ENCODE measurements at regions not wholly inside any gene's neighbourhood (a gene's known extent, or its start where the extent isn't known, plus 50 kb on each side); places are given as distances from the start of the nearest gene placed in this dataset.

- 51 to 67% methylated on average over 4 to 5 of the region's 5 CpGs for WGBS, 2 donors (ENCODE audit: low coverage in 1 of 2)
- H3K4me1 ChIP-seq, result peaks cover 0 to 11% (median 7%) of the 10 kb centered on the region in 4 donors
- no peaks in the 10 kb centered on the region for H3K27me3 ChIP-seq
- no peak overlapping the region for H3K27ac ChIP-seq
- no peak overlapping the region for H3K4me3 ChIP-seq
- in situ Hi-C loops (cut with MboI; ENCODE audit: low pct_ligation_motif_present in 1 of 4, low pct_unique_long_range_greater_than_20kb in 1 of 4, low sequenced_read_pairs in 3 of 4), result no loop called here
- intact Hi-C loops (cut with DNase I; ENCODE audit: low total_unique reads), result no loop called here
- no peak for TF ChIP-seq POLR2A (IDR thresholded peaks at IDR 0.05)
- no peak for TF ChIP-seq POLR2AphosphoS5 (IDR thresholded peaks at IDR 0.05)
- TF ChIP-seq CTCF (IDR thresholded peaks at IDR 0.05), result no peak
- no peak for TF ChIP-seq EP300 (IDR thresholded peaks at IDR 0.05; ENCODE audit: low read depth)
- DNase-seq, result no peak
- H3K36me3 ChIP-seq, result no peaks in the 10 kb centered on the region
- H3K9me3 ChIP-seq, result no peaks in the 10 kb centered on the region
Observed at GRCh38 chr7:36032361-36032818, 120.7 kb upstream of the EEPD1 start.

GRCh38 chr7:36034020-36034419 is 119.0 kb upstream of the EEPD1 start:
- H3K27me3 ChIP-seq, result no peaks in the 10 kb centered on the region
- 64 to 88% methylated on average over 1 to 4 of the region's 4 CpGs for WGBS, 2 donors (ENCODE audit: low coverage in 1 of 2)

GRCh38 chr7:36035186-36035585 is 117.9 kb upstream of the EEPD1 start:
- no peaks in the 10 kb centered on the region for H3K27me3 ChIP-seq
- H3K4me1 ChIP-seq, result peaks cover 0 to 13% (median 9%) of the 10 kb centered on the region in 4 donors
- no peak overlapping the region for H3K27ac ChIP-seq
- no peak for TF ChIP-seq POLR2AphosphoS5 (IDR thresholded peaks at IDR 0.05)
- TF ChIP-seq CTCF (IDR thresholded peaks at IDR 0.05), result no peak
- TF ChIP-seq EP300 (IDR thresholded peaks at IDR 0.05; ENCODE audit: low read depth), result no peak
- TF ChIP-seq POLR2A (IDR thresholded peaks at IDR 0.05), result no peak
- no peak for DNase-seq
- in situ Hi-C loops (cut with MboI; ENCODE audit: low pct_ligation_motif_present in 1 of 4, low pct_unique_long_range_greater_than_20kb in 1 of 4, low sequenced_read_pairs in 3 of 4), result no loop called here
- 82 to 100% methylated on average over 1 to 7 of the region's 7 CpGs for WGBS, 2 donors (ENCODE audit: low coverage in 1 of 2)
- no peaks in the 10 kb centered on the region for H3K36me3 ChIP-seq
- no peak overlapping the region for H3K4me3 ChIP-seq
- H3K9me3 ChIP-seq, result no peaks in the 10 kb centered on the region
- intact Hi-C loops (cut with DNase I; ENCODE audit: low total_unique reads), result no loop called here

More at GRCh38 chr7:36034020-36034419, 119.0 kb upstream of the EEPD1 start:
- intact Hi-C loops (cut with DNase I; ENCODE audit: low total_unique reads) (no loop called here), in situ Hi-C loops (cut with MboI; ENCODE audit: low pct_ligation_motif_present in 1 of 4, low pct_unique_long_range_greater_than_20kb in 1 of 4, low sequenced_read_pairs in 3 of 4) (no loop called here)
- DNase-seq, result no peak
- no peak overlapping the region for H3K4me3 ChIP-seq
- H3K4me1 ChIP-seq, result peaks cover 0 to 13% (median 9%) of the 10 kb centered on the region in 4 donors
- TF ChIP-seq POLR2AphosphoS5 (IDR thresholded peaks at IDR 0.05) (no peak), POLR2A (IDR thresholded peaks at IDR 0.05) (no peak), EP300 (IDR thresholded peaks at IDR 0.05; ENCODE audit: low read depth) (no peak), CTCF (IDR thresholded peaks at IDR 0.05) (no peak)
- H3K27ac ChIP-seq, result no peak overlapping the region
- no peaks in the 10 kb centered on the region for H3K36me3 ChIP-seq
- H3K9me3 ChIP-seq, result no peaks in the 10 kb centered on the region

- TF ChIP-seq POLR2AphosphoS5 (IDR thresholded peaks at IDR 0.05) (no peak), EP300 (IDR thresholded peaks at IDR 0.05; ENCODE audit: low read depth) (no peak), POLR2A (IDR thresholded peaks at IDR 0.05) (no peak), CTCF (IDR thresholded peaks at IDR 0.05) (no peak)
- Histone ChIP-seq H3K27ac (peak overlapping the region; percentile 48 to 60 (median 51)), H3K9me3 (no peaks in the 10 kb centered on the region), H3K4me3 (no peak overlapping the region), H3K36me3 (no peaks in the 10 kb centered on the region), H3K4me1 (peaks cover 0 to 13% (median 9%) of the 10 kb centered on the region in 4 donors), H3K27me3 (no peaks in the 10 kb centered on the region)
- in situ Hi-C loops (cut with MboI; ENCODE audit: low pct_ligation_motif_present in 1 of 4, low pct_unique_long_range_greater_than_20kb in 1 of 4, low sequenced_read_pairs in 3 of 4) (no loop called here), intact Hi-C loops (cut with DNase I; ENCODE audit: low total_unique reads) (no loop called here)
- no peak for DNase-seq
- WGBS, 2 donors (ENCODE audit: low coverage in 1 of 2), result 75 to 80% methylated on average over 2 to 4 of the region's 4 CpGs
Observed at GRCh38 chr7:36036590-36036989, 116.5 kb upstream of the EEPD1 start.
